GM12892 (cell line): ENCODE measurements at regions not wholly inside any gene's neighbourhood (a gene's known extent, or its start where the extent isn't known, plus 50 kb on each side); places are given as distances from the start of the nearest gene placed in this dataset.

Experiments
- DNase-seq: peaks from one replicate; pipeline ENCODE4 v3.0.0; 2011; ENCODE audit not compliant: insufficient read length
- FAIRE-seq: peaks from 2 replicates; lab custom pipeline; 2011; peaks lifted over from hg19 to GRCh38; lab: Jason Lieb, UNC
- POLR2A ChIP-seq: IDR thresholded peaks from 2 replicates; pipeline ENCODE4 v1.6.1; 2011; ENCODE audit warnings: low read depth, low read length, control low read depth
- POLR2AphosphoS5 ChIP-seq: IDR thresholded peaks from 2 replicates; pipeline ENCODE4 v1.6.1; 2011; ENCODE audit warnings: low read depth, low read length, control low read depth
- TAF1 ChIP-seq: IDR thresholded peaks from 2 replicates; pipeline ENCODE4 v1.6.1; 2011; ENCODE audit warnings: low read depth, mild to moderate bottlenecking, control low read depth, low read length, borderline replicate concordance

- DNase-seq (no peak), FAIRE-seq (no peak)
- TF ChIP-seq TAF1 = no peak
- TF ChIP-seq POLR2A = no peak
- TF ChIP-seq POLR2AphosphoS5 = no peak
Observed at GRCh38 chr12:42810006-42810405, 220.5 kb upstream of the PRICKLE1 start.

GRCh38 chr12:42809226-42809625 is 219.7 kb upstream of the PRICKLE1 start:
- DNase-seq (no peak), FAIRE-seq (no peak)
- TF ChIP-seq POLR2AphosphoS5 (no peak), TAF1 (no peak), POLR2A (no peak)

- no peak for FAIRE-seq
Observed at GRCh38 chr12:42807766-42808165, 218.2 kb upstream of the PRICKLE1 start.

GRCh38 chr12:42807251-42807650 is 217.7 kb upstream of the PRICKLE1 start:
- FAIRE-seq (no peak), DNase-seq (no peak)
- no peak for TF ChIP-seq POLR2AphosphoS5
- no peak for TF ChIP-seq TAF1
- no peak for TF ChIP-seq POLR2A

More at GRCh38 chr12:42807766-42808165, 218.2 kb upstream of the PRICKLE1 start:
- TF ChIP-seq POLR2A (no peak), TAF1 (no peak), POLR2AphosphoS5 (no peak)
- DNase-seq = no peak

GRCh38 chr12:42804928-42805327 is 215.4 kb upstream of the PRICKLE1 start:
- DNase-seq = no peak

GRCh38 chr12:42802785-42803189 is 213.2 kb upstream of the PRICKLE1 start:
- TF ChIP-seq POLR2AphosphoS5 (no peak), TAF1 (no peak), POLR2A (no peak)
- FAIRE-seq (no peak), DNase-seq (no peak)

More at GRCh38 chr12:42804928-42805327, 215.4 kb upstream of the PRICKLE1 start:
- TF ChIP-seq POLR2AphosphoS5 (no peak), TAF1 (no peak), POLR2A (no peak)
- FAIRE-seq = no peak

GRCh38 chr12:42801271-42801670 is 211.7 kb upstream of the PRICKLE1 start:
- no peak for FAIRE-seq
- TF ChIP-seq POLR2AphosphoS5 (no peak), POLR2A (no peak)
- no peak for DNase-seq

GRCh38 chr12:42799966-42800365 is 210.4 kb upstream of the PRICKLE1 start:
- no peak for DNase-seq
- TF ChIP-seq POLR2AphosphoS5 (no peak), POLR2A (no peak), TAF1 (no peak)
- FAIRE-seq = no peak

- FAIRE-seq = no peak
- TF ChIP-seq POLR2AphosphoS5 (no peak), POLR2A (no peak), TAF1 (no peak)
- no peak for DNase-seq
Observed at GRCh38 chr12:42798811-42799438, 209.4 kb upstream of the PRICKLE1 start.

GRCh38 chr12:42794806-42795205 is 205.3 kb upstream of the PRICKLE1 start:
- TF ChIP-seq POLR2A = no peak
- TF ChIP-seq POLR2AphosphoS5 = no peak
- no peak for TF ChIP-seq TAF1
- FAIRE-seq (no peak), DNase-seq (no peak)

GRCh38 chr12:42793166-42793565 is 203.6 kb upstream of the PRICKLE1 start:
- FAIRE-seq (no peak), DNase-seq (no peak)
- TF ChIP-seq TAF1 (no peak), POLR2A (no peak), POLR2AphosphoS5 (no peak)

- FAIRE-seq (no peak), DNase-seq (no peak)
- TF ChIP-seq TAF1 (no peak), POLR2AphosphoS5 (no peak), POLR2A (no peak)
Observed at GRCh38 chr12:42792265-42792664, 202.7 kb upstream of the PRICKLE1 start.

- no peak for TF ChIP-seq POLR2AphosphoS5
- no peak for TF ChIP-seq POLR2A
- no peak for TF ChIP-seq TAF1
Observed at GRCh38 chr12:42791399-42791798, 201.9 kb upstream of the PRICKLE1 start.

More at GRCh38 chr12:42791399-42791798, 201.9 kb upstream of the PRICKLE1 start:
- no peak for FAIRE-seq
- no peak for DNase-seq
